WTC11 (cell line): ENCODE measurements at regions not wholly inside any gene's neighbourhood (a gene's known extent, or its start where the extent isn't known, plus 50 kb on each side); places are given as distances from the start of the nearest gene placed in this dataset.

Experiments
- ATAC-seq: fragments of 200-7000 bp; cut with Tn5 transposase; 2 replicates; pipeline ENCODE4 v1.10.0; 2021; ENCODE audit warnings: mild to moderate bottlenecking, moderate library complexity
- CTCF ChIA-PET: fragments of 300-600 bp; sonication (Branson Sonifier 250); formaldehyde crosslinking; loops from one replicate; lab custom pipeline; 2021; ENCODE audit warnings: antibody characterized with exemption; lab: Charles Lee
- POLR2A ChIA-PET: fragments of 350-600 bp; sonication (Branson Sonifier 250); formaldehyde crosslinking; loops from one replicate; lab custom pipeline; 2021; ENCODE audit warnings: antibody characterized with exemption; lab: Charles Lee
- DNase-seq: peaks from one replicate; pipeline ENCODE4 v3.0.0; 2021; ENCODE audit warnings: low spot score
- H3K27ac Mint-ChIP-seq: 2 replicates; pipeline ENCODE4 v1.8.0; 2021; ENCODE audit warnings: mixed read lengths
- H3K27me3 Mint-ChIP-seq: 2 replicates; pipeline ENCODE4 v1.8.0; 2021; ENCODE audit warnings: low read depth, mild to moderate bottlenecking, moderate library complexity, mixed read lengths
- H3K36me3 Mint-ChIP-seq: 2 replicates; pipeline ENCODE4 v1.8.0; 2021; ENCODE audit warnings: mixed read lengths
- H3K4me1 Mint-ChIP-seq: 2 replicates; pipeline ENCODE4 v1.8.0; 2022; ENCODE audit warnings: mixed read lengths
- H3K4me3 Mint-ChIP-seq: 2 replicates; pipeline ENCODE4 v1.8.0; 2021; ENCODE audit warnings: mild to moderate bottlenecking, moderate library complexity, mixed read lengths
- H3K9me3 Mint-ChIP-seq: 2 replicates; pipeline ENCODE4 v1.8.0; 2021; ENCODE audit warnings: mixed read lengths
- CBFB ChIP-seq: sonication (generic); formaldehyde crosslinking; IDR thresholded peaks from 2 replicates; pipeline ENCODE4 v1.8.1; 2022; ENCODE audit warnings: mild to moderate bottlenecking, low read depth, missing genetic modification reagents
- ERG ChIP-seq: fragments of 250-450 bp; sonication (Bioruptor Pico); IDR thresholded peaks from 2 replicates; pipeline ENCODE4 v1.8.0; 2021; ENCODE audit warnings: mild to moderate bottlenecking
- FOXJ3 ChIP-seq: sonication (generic); formaldehyde crosslinking; IDR thresholded peaks from 2 replicates; pipeline ENCODE4 v1.9.0; 2021; ENCODE audit warnings: missing genetic modification reagents, mild to moderate bottlenecking, borderline replicate concordance
- FOXK1 ChIP-seq: sonication (generic); formaldehyde crosslinking; IDR thresholded peaks from 2 replicates; pipeline ENCODE4 v1.8.0; 2022; ENCODE audit warnings: mild to moderate bottlenecking, moderate library complexity, missing genetic modification reagents
- FOXP1 ChIP-seq: sonication (generic); formaldehyde crosslinking; IDR thresholded peaks from 2 replicates; pipeline ENCODE4 v1.8.0; 2022; ENCODE audit warnings: missing genetic modification reagents, mild to moderate bottlenecking, moderate library complexity, borderline replicate concordance
- FOXP4 ChIP-seq: sonication (generic); formaldehyde crosslinking; IDR thresholded peaks from 2 replicates; pipeline ENCODE4 v1.8.0; 2022; ENCODE audit warnings: mild to moderate bottlenecking, missing genetic modification reagents
- GTF2I ChIP-seq: fragments of 250-450 bp; sonication (Bioruptor Pico); conservative IDR thresholded peaks from 2 replicates; pipeline ENCODE4 v1.4.0; 2021; ENCODE audit warnings: mild to moderate bottlenecking
- JAZF1 ChIP-seq: fragments of 250-450 bp; sonication (Bioruptor Pico); IDR thresholded peaks from 2 replicates; pipeline ENCODE4 v1.9.0; 2021; ENCODE audit warnings: moderate library complexity, mild to moderate bottlenecking, inconsistent platforms
- MYBL2 ChIP-seq: sonication (generic); formaldehyde crosslinking; IDR thresholded peaks from 2 replicates; pipeline ENCODE4 v1.8.1; 2023; ENCODE audit warnings: mild to moderate bottlenecking, moderate library complexity, missing genetic modification reagents
- NFE2L1 ChIP-seq: sonication (generic); formaldehyde crosslinking; IDR thresholded peaks from 2 replicates; pipeline ENCODE4 v1.8.1; 2023; ENCODE audit warnings: missing genetic modification reagents
- PRRX2 ChIP-seq: fragments of 250-450 bp; sonication (Bioruptor Pico); IDR thresholded peaks from 2 replicates; pipeline ENCODE4 v1.8.0; 2021; ENCODE audit warnings: mild to moderate bottlenecking
- TEAD1 ChIP-seq: sonication (generic); formaldehyde crosslinking; IDR thresholded peaks from 2 replicates; pipeline ENCODE4 v1.8.0; 2022; ENCODE audit warnings: mild to moderate bottlenecking, missing genetic modification reagents
- ZBTB43 ChIP-seq: sonication (generic); formaldehyde crosslinking; IDR thresholded peaks from 2 replicates; pipeline ENCODE4 v1.8.1; 2023; ENCODE audit warnings: mild to moderate bottlenecking, missing genetic modification reagents
- ZNF263 ChIP-seq: sonication (generic); formaldehyde crosslinking; IDR thresholded peaks from 2 replicates; pipeline ENCODE4 v1.8.1; 2022; ENCODE audit warnings: low read depth, mild to moderate bottlenecking, moderate library complexity, missing genetic modification reagents
- ZNF423 ChIP-seq: fragments of 250-450 bp; sonication (Bioruptor Pico); IDR thresholded peaks from 2 replicates; pipeline ENCODE4 v2.1.2; 2022; ENCODE audit warnings: mild to moderate bottlenecking, moderate library complexity
- ZNF532 ChIP-seq: fragments of 250-450 bp; sonication (Bioruptor Pico); IDR thresholded peaks from 2 replicates; pipeline ENCODE4 v1.9.0; 2021; ENCODE audit warnings: mild to moderate bottlenecking, borderline replicate concordance
- ZNF671 ChIP-seq: fragments of 250-450 bp; sonication (Bioruptor Pico); IDR thresholded peaks from 2 replicates; pipeline ENCODE4 v1.8.0; 2021; ENCODE audit warnings: mild to moderate bottlenecking
- TF ChIP-seq, protein P1 (sequence below): sonication (generic); formaldehyde crosslinking; IDR thresholded peaks from 2 replicates; pipeline ENCODE4 v1.8.1; 2023; ENCODE audit warnings: mild to moderate bottlenecking, missing genetic modification reagents
- TF ChIP-seq, protein P2 (sequence below): fragments of 200-600 bp; IDR thresholded peaks from 2 replicates; pipeline ENCODE4 v1.8.0; 2022; ENCODE audit warnings: antibody characterized with exemption
- TF ChIP-seq, protein P3 (sequence below): sonication (generic); formaldehyde crosslinking; IDR thresholded peaks from 2 replicates; pipeline ENCODE4 v1.8.1; 2022; ENCODE audit warnings: mild to moderate bottlenecking, moderate library complexity, missing genetic modification reagents
- TF ChIP-seq, protein P4 (sequence below): sonication (generic); formaldehyde crosslinking; IDR thresholded peaks from 2 replicates; pipeline ENCODE4 v1.8.1; 2023; ENCODE audit warnings: mild to moderate bottlenecking, missing genetic modification reagents, moderate library complexity

GRCh38 chr3:24804095-24804494 is 309.4 kb upstream of the THRB start (continued):
- TF ChIP-seq, protein P1, sequence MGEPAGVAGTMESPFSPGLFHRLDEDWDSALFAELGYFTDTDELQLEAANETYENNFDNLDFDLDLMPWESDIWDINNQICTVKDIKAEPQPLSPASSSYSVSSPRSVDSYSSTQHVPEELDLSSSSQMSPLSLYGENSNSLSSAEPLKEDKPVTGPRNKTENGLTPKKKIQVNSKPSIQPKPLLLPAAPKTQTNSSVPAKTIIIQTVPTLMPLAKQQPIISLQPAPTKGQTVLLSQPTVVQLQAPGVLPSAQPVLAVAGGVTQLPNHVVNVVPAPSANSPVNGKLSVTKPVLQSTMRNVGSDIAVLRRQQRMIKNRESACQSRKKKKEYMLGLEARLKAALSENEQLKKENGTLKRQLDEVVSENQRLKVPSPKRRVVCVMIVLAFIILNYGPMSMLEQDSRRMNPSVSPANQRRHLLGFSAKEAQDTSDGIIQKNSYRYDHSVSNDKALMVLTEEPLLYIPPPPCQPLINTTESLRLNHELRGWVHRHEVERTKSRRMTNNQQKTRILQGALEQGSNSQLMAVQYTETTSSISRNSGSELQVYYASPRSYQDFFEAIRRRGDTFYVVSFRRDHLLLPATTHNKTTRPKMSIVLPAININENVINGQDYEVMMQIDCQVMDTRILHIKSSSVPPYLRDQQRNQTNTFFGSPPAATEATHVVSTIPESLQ (CRISPR knock-in tag), result no peak
- no peak for TF ChIP-seq FOXJ3 (CRISPR knock-in tag)
- no peak for TF ChIP-seq GTF2I
- TF ChIP-seq MYBL2, result no peak
- no peak for TF ChIP-seq FOXK1 (CRISPR knock-in tag)
- no peak for TF ChIP-seq CBFB (CRISPR knock-in tag)
- TF ChIP-seq PRRX2, result no peak
- TF ChIP-seq, protein P2, sequence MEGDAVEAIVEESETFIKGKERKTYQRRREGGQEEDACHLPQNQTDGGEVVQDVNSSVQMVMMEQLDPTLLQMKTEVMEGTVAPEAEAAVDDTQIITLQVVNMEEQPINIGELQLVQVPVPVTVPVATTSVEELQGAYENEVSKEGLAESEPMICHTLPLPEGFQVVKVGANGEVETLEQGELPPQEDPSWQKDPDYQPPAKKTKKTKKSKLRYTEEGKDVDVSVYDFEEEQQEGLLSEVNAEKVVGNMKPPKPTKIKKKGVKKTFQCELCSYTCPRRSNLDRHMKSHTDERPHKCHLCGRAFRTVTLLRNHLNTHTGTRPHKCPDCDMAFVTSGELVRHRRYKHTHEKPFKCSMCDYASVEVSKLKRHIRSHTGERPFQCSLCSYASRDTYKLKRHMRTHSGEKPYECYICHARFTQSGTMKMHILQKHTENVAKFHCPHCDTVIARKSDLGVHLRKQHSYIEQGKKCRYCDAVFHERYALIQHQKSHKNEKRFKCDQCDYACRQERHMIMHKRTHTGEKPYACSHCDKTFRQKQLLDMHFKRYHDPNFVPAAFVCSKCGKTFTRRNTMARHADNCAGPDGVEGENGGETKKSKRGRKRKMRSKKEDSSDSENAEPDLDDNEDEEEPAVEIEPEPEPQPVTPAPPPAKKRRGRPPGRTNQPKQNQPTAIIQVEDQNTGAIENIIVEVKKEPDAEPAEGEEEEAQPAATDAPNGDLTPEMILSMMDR, result no peak
- no peak for TF ChIP-seq ZNF423 (CRISPR knock-in tag)
- TF ChIP-seq FOXP1 (CRISPR knock-in tag), result no peak
- no peak for TF ChIP-seq ZNF263
- no peak for TF ChIP-seq TEAD1 (CRISPR knock-in tag)
- TF ChIP-seq, all 79 proteins: peak for 0

- CTCF ChIA-PET, result no interaction called here
- TF ChIP-seq ZNF423 (CRISPR knock-in tag) (no peak), ZBTB43 (CRISPR knock-in tag) (no peak), FOXP4 (CRISPR knock-in tag) (no peak), NFE2L1 (no peak), ERG (CRISPR knock-in tag) (no peak), ZNF671 (CRISPR knock-in tag) (no peak), JAZF1 (no peak), ZNF532 (CRISPR knock-in tag) (no peak)
- TF ChIP-seq, protein P3, sequence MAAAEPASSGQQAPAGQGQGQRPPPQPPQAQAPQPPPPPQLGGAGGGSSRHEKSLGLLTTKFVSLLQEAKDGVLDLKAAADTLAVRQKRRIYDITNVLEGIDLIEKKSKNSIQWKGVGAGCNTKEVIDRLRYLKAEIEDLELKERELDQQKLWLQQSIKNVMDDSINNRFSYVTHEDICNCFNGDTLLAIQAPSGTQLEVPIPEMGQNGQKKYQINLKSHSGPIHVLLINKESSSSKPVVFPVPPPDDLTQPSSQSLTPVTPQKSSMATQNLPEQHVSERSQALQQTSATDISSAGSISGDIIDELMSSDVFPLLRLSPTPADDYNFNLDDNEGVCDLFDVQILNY (CRISPR knock-in tag), result no peak
- TF ChIP-seq, protein P4, sequence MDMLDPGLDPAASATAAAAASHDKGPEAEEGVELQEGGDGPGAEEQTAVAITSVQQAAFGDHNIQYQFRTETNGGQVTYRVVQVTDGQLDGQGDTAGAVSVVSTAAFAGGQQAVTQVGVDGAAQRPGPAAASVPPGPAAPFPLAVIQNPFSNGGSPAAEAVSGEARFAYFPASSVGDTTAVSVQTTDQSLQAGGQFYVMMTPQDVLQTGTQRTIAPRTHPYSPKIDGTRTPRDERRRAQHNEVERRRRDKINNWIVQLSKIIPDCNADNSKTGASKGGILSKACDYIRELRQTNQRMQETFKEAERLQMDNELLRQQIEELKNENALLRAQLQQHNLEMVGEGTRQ (CRISPR knock-in tag), result no peak
These were observed 316.2 kb upstream of the THRB start for GRCh38 chr3:24810881-24811280.

More at GRCh38 chr3:24810881-24811280, 316.2 kb upstream of the THRB start:
- Mint-ChIP-seq H3K4me1 (peaks cover 13% of the 10 kb centered on the region), H3K27ac (no peak overlapping the region), H3K9me3 (no peaks in the 10 kb centered on the region), H3K27me3 (no peaks in the 10 kb centered on the region; the same call in 1 of the 2 replicates), H3K36me3 (no peaks in the 10 kb centered on the region), H3K4me3 (no peak overlapping the region)
- ATAC-seq (no peak), DNase-seq (no peak)
- POLR2A ChIA-PET, result no interaction called here
